ENCODE measurements at regions not wholly inside any gene's neighbourhood (a gene's known extent, or its start where the extent isn't known, plus 50 kb on each side); places are given as distances from the start of the nearest gene placed in this dataset.

DNA sequence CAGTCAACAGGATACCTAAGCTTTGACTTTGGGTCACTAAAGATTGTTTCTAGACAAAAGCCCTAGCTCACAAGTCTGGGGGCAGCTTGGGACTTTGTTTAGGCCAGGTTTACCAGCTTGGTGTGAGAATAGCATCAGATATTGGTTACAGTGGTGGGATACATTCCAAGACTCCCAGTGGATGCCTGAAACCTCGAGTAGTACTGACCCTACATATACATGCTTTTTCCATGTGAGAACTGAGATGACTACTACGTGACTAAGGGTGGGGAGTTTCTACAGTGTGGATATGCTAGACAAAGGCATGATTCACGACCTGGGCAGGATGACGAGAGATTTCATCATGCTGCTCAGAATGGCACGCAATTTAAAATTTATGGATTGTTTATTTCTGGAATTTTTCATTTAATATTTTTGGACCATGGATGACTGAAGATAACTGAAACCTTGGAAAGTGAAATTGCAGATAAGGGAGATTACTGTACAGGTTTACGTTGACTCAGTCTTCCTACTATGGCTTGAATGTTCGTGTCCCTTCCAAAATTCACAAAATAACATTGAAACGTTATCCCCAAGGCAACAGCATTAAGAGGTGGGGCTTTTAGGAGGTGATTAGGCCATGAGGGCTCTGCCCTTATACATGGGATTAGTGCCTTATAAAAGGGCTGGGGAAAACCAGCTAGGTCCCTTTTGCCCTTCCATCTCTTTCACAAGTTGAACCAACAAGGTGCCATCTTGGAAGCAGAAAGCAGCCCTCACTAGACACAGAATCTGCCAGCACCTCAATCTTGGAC, 50.2 kb upstream of the CTAGE1 start:
- Mint-ChIP-seq H3K27ac (no peak overlapping the region), H3K4me3 (no peak overlapping the region), H3K4me1 (ENCODE audit: low read depth) (no peaks in the 10 kb centered on the region), H3K36me3 (ENCODE audit: low read depth) (no peaks in the 10 kb centered on the region), H3K27me3 (ENCODE audit: low read depth) (no peaks in the 10 kb centered on the region), H3K9me3 (no peaks in the 10 kb centered on the region)
- DNase-seq (ENCODE audit: low spot score), result no peak

- Mint-ChIP-seq H3K4me3 (no peak overlapping the region), H3K27ac (no peak overlapping the region)
These were observed 50.8 kb upstream of the CTAGE1 start for GRCh38 chr18:22468554-22468891.

GRCh38 chr18:22469061-22469734, 51.5 kb upstream of the CTAGE1 start:
- no peak for DNase-seq (ENCODE audit: low spot score)
- Mint-ChIP-seq H3K27me3 (ENCODE audit: low read depth) (no peaks in the 10 kb centered on the region), H3K27ac (no peak overlapping the region), H3K4me3 (no peak overlapping the region), H3K36me3 (ENCODE audit: low read depth) (no peaks in the 10 kb centered on the region), H3K4me1 (ENCODE audit: low read depth) (no peaks in the 10 kb centered on the region), H3K9me3 (no peaks in the 10 kb centered on the region)

More at GRCh38 chr18:22468554-22468891, 50.8 kb upstream of the CTAGE1 start:
- DNase-seq (ENCODE audit: low spot score), result no peak
- Mint-ChIP-seq H3K9me3 (no peaks in the 10 kb centered on the region), H3K4me1 (ENCODE audit: low read depth) (no peaks in the 10 kb centered on the region), H3K36me3 (ENCODE audit: low read depth) (no peaks in the 10 kb centered on the region), H3K27me3 (ENCODE audit: low read depth) (no peaks in the 10 kb centered on the region)

DNA sequence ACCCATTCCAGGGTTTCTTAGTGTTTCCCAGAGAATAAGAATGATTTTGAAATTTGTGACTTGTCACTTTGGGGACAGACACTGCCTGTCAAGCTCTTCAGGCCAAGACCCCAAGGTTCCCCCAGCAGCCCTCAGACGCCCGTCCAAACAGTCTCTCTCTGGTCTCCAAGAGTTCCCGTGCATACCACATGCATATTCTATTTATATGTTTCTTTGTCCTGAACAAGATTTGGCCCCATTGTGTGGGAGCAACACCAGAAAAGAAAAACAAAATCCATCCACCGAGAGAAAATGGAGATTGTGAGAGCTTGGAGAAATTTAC, 52.2 kb upstream of the CTAGE1 start:
- no peaks in the 10 kb centered on the region for H3K27me3 Mint-ChIP-seq (ENCODE audit: low read depth)
- H3K4me1 Mint-ChIP-seq (ENCODE audit: low read depth), result no peaks in the 10 kb centered on the region
- H3K36me3 Mint-ChIP-seq (ENCODE audit: low read depth), result no peaks in the 10 kb centered on the region
- H3K27ac Mint-ChIP-seq, result no peak overlapping the region
- H3K4me3 Mint-ChIP-seq, result no peak overlapping the region
- no peaks in the 10 kb centered on the region for H3K9me3 Mint-ChIP-seq
- no peak for DNase-seq (ENCODE audit: low spot score)

- Mint-ChIP-seq H3K27ac (no peak overlapping the region), H3K9me3 (no peaks in the 10 kb centered on the region), H3K4me3 (no peak overlapping the region), H3K36me3 (ENCODE audit: low read depth) (no peaks in the 10 kb centered on the region), H3K27me3 (ENCODE audit: low read depth) (no peaks in the 10 kb centered on the region), H3K4me1 (ENCODE audit: low read depth) (no peaks in the 10 kb centered on the region)
- DNase-seq (ENCODE audit: low spot score), result no peak
These were observed 52.8 kb upstream of the CTAGE1 start for GRCh38 chr18:22470248-22471235.

GRCh38 chr18:22471546-22472131, 53.9 kb upstream of the CTAGE1 start:
- DNase-seq (ENCODE audit: low spot score), result no peak
- H3K4me3 Mint-ChIP-seq, result no peak overlapping the region
- H3K27ac Mint-ChIP-seq, result no peak overlapping the region
- no peaks in the 10 kb centered on the region for H3K27me3 Mint-ChIP-seq (ENCODE audit: low read depth)
- no peaks in the 10 kb centered on the region for H3K36me3 Mint-ChIP-seq (ENCODE audit: low read depth)
- no peaks in the 10 kb centered on the region for H3K4me1 Mint-ChIP-seq (ENCODE audit: low read depth)
- H3K9me3 Mint-ChIP-seq, result no peaks in the 10 kb centered on the region

- no peaks in the 10 kb centered on the region for H3K36me3 Mint-ChIP-seq (ENCODE audit: low read depth)
- DNase-seq (ENCODE audit: low spot score), result no peak
- no peaks in the 10 kb centered on the region for H3K27me3 Mint-ChIP-seq (ENCODE audit: low read depth)
- H3K9me3 Mint-ChIP-seq, result no peaks in the 10 kb centered on the region
- no peak overlapping the region for H3K27ac Mint-ChIP-seq
- no peaks in the 10 kb centered on the region for H3K4me1 Mint-ChIP-seq (ENCODE audit: low read depth)
- no peak overlapping the region for H3K4me3 Mint-ChIP-seq
These were observed 55.7 kb upstream of the CTAGE1 start for GRCh38 chr18:22473366-22473765.

GRCh38 chr18:22475426-22476100, 57.8 kb upstream of the CTAGE1 start:
- no peaks in the 10 kb centered on the region for H3K27me3 Mint-ChIP-seq (ENCODE audit: low read depth)
- no peak overlapping the region for H3K27ac Mint-ChIP-seq
- H3K36me3 Mint-ChIP-seq (ENCODE audit: low read depth), result no peaks in the 10 kb centered on the region
- no peak overlapping the region for H3K4me3 Mint-ChIP-seq
- no peak for DNase-seq (ENCODE audit: low spot score)
- H3K4me1 Mint-ChIP-seq (ENCODE audit: low read depth), result no peaks in the 10 kb centered on the region
- no peaks in the 10 kb centered on the region for H3K9me3 Mint-ChIP-seq

- no peaks in the 10 kb centered on the region for H3K9me3 Mint-ChIP-seq
- H3K4me3 Mint-ChIP-seq, result no peak overlapping the region
- H3K27me3 Mint-ChIP-seq (ENCODE audit: low read depth), result no peaks in the 10 kb centered on the region
- no peaks in the 10 kb centered on the region for H3K36me3 Mint-ChIP-seq (ENCODE audit: low read depth)
- no peak overlapping the region for H3K27ac Mint-ChIP-seq
- DNase-seq (ENCODE audit: low spot score), result no peak
- H3K4me1 Mint-ChIP-seq (ENCODE audit: low read depth), result no peaks in the 10 kb centered on the region
These were observed 59.5 kb upstream of the CTAGE1 start for GRCh38 chr18:22477222-22477621.

- H3K9me3 Mint-ChIP-seq, result no peaks in the 10 kb centered on the region
These were observed 65.2 kb upstream of the CTAGE1 start for GRCh38 chr18:22482948-22483347.

DNA sequence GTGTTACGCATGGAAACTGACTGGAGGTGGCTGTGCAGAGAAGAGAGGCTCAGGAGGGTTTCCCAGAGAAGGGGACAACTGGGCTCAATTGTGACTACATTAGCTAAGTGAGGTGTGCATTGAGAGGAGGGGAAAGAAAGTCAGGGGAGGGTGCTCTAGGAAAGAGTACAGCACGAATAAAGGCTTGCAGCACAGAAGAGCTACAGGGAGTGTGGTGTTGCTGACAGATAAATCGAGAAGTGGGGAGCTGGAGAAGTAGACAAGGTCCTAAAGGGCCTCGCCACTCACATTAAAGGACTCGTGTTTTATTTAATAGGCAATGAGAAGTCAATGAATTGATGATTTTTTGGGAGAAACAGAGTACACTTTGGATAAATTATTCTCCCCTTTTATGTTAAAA, 65.7 kb upstream of the CTAGE1 start:
- Mint-ChIP-seq H3K4me3 (no peak overlapping the region), H3K27me3 (ENCODE audit: low read depth) (no peaks in the 10 kb centered on the region), H3K36me3 (ENCODE audit: low read depth) (no peaks in the 10 kb centered on the region), H3K4me1 (ENCODE audit: low read depth) (no peaks in the 10 kb centered on the region), H3K9me3 (no peaks in the 10 kb centered on the region), H3K27ac (no peak overlapping the region)
- DNase-seq (ENCODE audit: low spot score), result no peak

More at GRCh38 chr18:22482948-22483347, 65.2 kb upstream of the CTAGE1 start:
- Mint-ChIP-seq H3K27ac (no peak overlapping the region), H3K27me3 (ENCODE audit: low read depth) (no peaks in the 10 kb centered on the region), H3K4me3 (no peak overlapping the region), H3K36me3 (ENCODE audit: low read depth) (no peaks in the 10 kb centered on the region), H3K4me1 (ENCODE audit: low read depth) (no peaks in the 10 kb centered on the region)
- DNase-seq (ENCODE audit: low spot score), result no peak

DNA sequence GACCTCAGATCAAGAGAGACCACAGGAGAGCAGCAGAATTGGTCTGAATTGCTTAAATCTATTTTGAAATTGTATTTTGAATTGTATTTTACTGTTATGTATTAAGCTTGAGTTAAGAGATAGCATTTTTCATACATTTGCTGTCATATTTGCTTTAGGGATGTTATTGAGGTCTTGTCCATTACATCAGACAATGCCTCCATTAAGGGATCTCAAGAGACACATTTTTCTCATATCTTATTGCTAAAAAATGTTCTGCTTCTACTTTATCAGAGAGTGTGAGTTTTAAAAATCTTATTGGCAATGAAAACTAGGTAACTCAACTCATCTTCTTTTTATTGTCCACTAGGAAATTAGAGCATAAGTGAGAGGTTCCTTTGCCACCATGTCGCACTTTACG, 66.8 kb upstream of the CTAGE1 start:
- DNase-seq (ENCODE audit: low spot score), result no peak
- no peaks in the 10 kb centered on the region for H3K36me3 Mint-ChIP-seq (ENCODE audit: low read depth)
- H3K9me3 Mint-ChIP-seq, result no peaks in the 10 kb centered on the region
- no peak overlapping the region for H3K27ac Mint-ChIP-seq
- no peaks in the 10 kb centered on the region for H3K27me3 Mint-ChIP-seq (ENCODE audit: low read depth)
- H3K4me1 Mint-ChIP-seq (ENCODE audit: low read depth), result no peaks in the 10 kb centered on the region
- H3K4me3 Mint-ChIP-seq, result no peak overlapping the region

DNA sequence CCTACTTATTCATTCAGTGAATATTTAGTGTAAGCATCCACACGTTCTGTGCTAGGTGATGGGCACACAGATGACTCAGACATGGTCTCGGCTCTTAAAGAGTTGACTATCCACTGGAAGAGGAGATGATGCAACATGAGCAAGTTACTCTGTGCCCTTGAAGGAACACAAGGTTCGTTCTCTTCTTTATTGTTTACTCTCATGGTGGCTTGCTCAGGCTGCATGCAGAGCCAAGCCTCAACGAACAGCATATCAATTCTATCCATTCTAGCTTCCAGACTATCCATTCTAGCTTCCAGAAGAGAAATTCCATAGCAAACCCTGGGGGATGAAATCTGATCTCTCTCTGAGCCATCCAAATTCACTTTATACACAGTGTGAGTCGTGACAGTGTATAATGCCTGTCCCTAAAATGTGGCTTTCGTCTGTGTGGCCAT, 68.1 kb upstream of the CTAGE1 start:
- no peaks in the 10 kb centered on the region for H3K27me3 Mint-ChIP-seq (ENCODE audit: low read depth)
- no peaks in the 10 kb centered on the region for H3K9me3 Mint-ChIP-seq
- H3K36me3 Mint-ChIP-seq (ENCODE audit: low read depth), result no peaks in the 10 kb centered on the region
- H3K4me3 Mint-ChIP-seq, result no peak overlapping the region
- no peak overlapping the region for H3K27ac Mint-ChIP-seq
- no peaks in the 10 kb centered on the region for H3K4me1 Mint-ChIP-seq (ENCODE audit: low read depth)
- no peak for DNase-seq (ENCODE audit: low spot score)
